Activated CD4-positive, alpha-beta T cell treated with anti-CD3 and anti-CD28 coated beads for 4 hours (primary cell): ENCODE measurements at regions not wholly inside any gene's neighbourhood (a gene's known extent, or its start where the extent isn't known, plus 50 kb on each side); places are given as distances from the start of the nearest gene placed in this dataset.
"Not testable (repeated sequence)": the region's sequence is repeated elsewhere in the genome, so short reads cannot be mapped to it uniquely, and the experiment has no call there.

Experiments used
- DNase-seq, 2 donors: peaks; one replicate each; pipeline ENCODE4 v3.0.0-alpha.2; 2020

GRCh38 chr3:83251490-83251889 lies 1490.0 kb upstream of the GBE1 start:
- DNase-seq, result no peak

GRCh38 chr3:83250613-83251012 lies 1489.2 kb upstream of the GBE1 start:
- DNase-seq, result no peak

GRCh38 chr3:83248454-83248853 lies 1487.0 kb upstream of the GBE1 start:
- DNase-seq, result no peak

- DNase-seq, result no peak
Measured at GRCh38 chr3:83235180-83235814, 1473.9 kb upstream of the GBE1 start.

- no peak for DNase-seq
Measured at GRCh38 chr3:83233715-83234114, 1472.3 kb upstream of the GBE1 start.

GRCh38 chr3:83230841-83231240 lies 1469.4 kb upstream of the GBE1 start:
- DNase-seq, result no peak

GRCh38 chr3:83230376-83230775 lies 1468.9 kb upstream of the GBE1 start:
- no peak for DNase-seq

GRCh38 chr3:83226751-83227150 lies 1465.3 kb upstream of the GBE1 start:
- no peak for DNase-seq

DNA sequence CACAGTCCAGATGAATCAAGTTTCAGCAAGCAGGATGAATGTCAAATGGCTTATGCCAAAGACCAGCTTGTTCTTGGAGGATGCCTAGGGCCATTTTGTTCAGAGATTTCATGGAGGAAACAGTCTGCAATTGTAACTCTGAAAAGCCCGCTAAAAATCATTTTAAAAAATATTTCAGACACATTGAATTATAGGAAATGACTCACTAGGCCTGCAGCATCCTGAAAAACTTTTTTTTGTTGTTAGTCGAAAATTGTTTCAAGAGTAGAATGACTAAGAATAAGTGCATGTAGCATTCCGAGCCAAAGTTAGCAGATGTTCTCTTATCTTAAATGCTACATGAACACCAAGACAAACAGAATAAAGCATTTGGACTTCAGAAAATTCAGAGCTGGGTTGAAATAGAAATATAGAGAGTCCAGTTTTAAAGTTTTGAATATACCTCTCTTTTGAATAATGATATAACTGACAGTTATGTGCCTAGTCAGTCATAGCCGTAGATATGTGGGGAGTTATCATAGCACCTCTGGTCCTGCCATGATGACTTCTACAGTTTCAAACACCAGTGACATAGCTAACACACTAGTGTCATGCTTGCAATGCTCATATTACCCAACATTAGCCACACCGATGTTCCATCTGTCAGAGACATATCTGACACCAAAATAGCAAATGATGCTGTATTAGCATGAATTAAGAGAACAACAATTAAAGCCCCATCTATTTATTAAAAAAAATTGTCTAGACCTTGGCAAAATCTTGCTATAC lies 1462.8 kb upstream of the GBE1 start:
- DNase-seq, result no peak

GRCh38 chr3:83218383-83219200 lies 1457.1 kb upstream of the GBE1 start:
- DNase-seq, result no peak

DNA sequence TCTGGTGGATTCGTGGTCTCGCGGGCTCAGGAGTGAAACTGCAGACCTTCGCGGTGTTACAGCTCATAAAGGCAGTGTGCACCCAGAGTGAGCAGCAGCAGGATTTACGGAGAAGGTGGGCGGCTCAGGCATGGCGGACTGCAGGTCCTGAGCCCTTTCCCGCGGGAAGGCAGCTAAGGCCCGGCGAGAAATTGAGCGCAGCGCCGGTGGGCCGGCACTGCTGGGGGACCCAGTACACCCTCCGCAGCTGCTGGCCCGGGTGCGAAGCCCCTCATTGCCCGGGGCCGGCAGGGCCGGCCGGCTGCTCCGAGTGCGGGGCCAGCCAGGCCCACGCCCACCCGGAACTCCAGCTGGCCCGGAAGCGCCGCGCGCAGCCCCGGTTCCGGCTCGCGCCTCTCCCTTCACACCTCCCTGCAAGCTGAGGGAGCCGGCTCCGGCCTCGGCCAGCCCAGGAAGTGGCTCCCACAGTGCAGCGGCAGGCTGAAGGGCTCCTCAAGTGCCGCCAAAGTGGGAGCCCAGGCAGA lies 1456.2 kb upstream of the GBE1 start:
- DNase-seq, result not testable (repeated sequence)

DNA sequence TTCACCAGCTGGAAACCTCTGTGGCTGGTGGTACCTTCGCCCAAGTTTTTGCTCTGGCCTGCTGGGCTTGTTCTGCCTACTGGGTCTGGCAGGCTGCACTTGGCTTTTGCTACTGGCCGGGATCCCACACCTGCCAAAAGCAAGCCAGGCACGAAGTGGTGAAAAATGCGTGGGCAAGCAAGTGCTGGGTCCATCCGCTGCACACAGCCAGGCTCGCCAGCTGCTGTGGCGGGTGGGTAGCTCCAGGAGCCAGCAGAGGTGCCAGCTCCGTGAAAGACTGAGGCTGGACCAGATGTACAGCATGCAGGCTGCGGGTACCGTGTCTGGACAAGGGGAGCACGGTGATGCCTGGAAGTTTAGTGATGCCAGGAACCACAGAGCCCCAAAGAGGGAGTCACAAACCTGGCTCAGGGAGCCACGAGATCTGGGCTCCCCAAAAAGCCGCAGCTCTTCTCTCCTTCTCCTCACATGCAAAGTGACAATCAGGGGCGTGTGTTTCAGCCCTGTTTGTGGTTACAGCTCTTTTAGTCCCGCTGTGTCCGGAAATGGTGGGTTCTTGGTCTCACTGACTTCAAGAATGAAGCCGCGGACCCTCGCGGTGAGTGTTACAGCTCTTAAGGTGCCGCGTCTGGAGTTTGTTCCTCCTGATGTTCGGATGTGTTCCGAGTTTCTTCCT lies 1455.6 kb upstream of the GBE1 start:
- no peak for DNase-seq

GRCh38 chr3:83195243-83195642 lies 1433.8 kb upstream of the GBE1 start:
- no peak for DNase-seq

GRCh38 chr3:83193526-83193925 lies 1432.1 kb upstream of the GBE1 start:
- no peak for DNase-seq

DNA sequence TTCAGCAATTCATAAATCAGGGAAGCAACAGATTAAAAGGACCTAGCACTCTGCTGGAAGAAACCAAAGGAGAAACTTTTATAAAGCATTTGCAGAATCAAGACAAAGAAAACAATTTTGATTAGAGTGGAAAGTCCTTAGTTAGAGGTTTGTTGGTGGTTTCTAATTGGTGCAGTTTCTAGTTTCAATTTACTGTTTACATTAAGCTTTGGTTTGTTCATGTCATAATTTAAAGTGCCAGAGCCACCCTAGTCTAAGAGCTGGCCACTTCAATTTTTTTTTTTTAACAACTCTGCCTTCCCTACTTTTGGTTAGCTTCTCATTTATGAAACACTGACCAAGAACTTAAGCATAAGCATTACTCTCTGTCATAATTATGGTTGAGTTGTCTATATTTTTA lies 1428.2 kb upstream of the GBE1 start:
- DNase-seq, result no peak

GRCh38 chr3:83169473-83169872 lies 1408.0 kb upstream of the GBE1 start:
- DNase-seq, result no peak

GRCh38 chr3:83150896-83151295 lies 1389.5 kb upstream of the GBE1 start:
- no peak for DNase-seq

- DNase-seq, result no peak
Measured at GRCh38 chr3:83140983-83141382, 1379.5 kb upstream of the GBE1 start.

GRCh38 chr3:83131236-83131635 lies 1369.8 kb upstream of the GBE1 start:
- DNase-seq, result no peak

DNA sequence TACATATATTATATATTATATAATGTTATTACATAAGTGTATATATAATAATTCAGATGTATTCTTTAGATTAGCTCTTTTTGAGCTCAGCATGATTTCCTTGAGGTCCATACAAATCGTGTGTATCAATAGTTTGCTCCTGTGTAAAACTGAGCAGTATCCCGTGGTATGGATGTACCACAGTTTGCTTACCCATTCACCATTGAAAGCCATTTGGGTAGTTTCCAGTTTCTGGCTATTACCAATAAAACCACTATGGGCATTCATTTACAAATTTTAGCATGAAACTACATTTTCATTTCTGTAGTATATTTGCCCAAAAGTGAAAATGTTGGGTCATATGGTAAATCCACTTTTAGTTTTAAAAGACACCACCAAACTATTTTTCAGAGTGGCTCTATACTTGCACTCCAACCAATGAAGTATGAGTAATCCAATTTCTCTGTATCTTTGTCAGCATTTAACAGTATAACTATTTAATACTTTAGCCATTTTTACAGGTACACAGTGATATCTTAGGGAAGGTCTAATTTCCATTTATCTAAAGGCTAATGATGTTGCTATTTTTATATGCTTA lies 1361.4 kb upstream of the GBE1 start:
- DNase-seq, result no peak

DNA sequence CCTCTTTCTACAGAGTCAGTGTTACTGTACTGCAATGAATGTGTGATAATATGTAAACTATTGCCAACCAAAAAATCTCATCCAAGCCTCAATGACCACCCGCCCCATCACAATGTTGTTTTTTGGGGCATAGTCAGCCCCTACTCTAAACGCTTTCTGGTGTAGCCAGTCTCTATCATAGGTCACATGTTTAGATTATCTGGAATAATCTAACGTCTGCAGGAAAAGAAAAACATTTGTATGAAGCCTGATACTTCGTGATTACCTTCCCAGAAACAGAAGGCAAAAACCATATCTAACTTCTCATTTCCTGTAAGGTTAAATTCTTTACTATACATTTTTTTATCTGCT lies 1331.8 kb upstream of the GBE1 start:
- no peak for DNase-seq

- DNase-seq, result no peak
Measured at GRCh38 chr3:83092521-83093221, 1331.2 kb upstream of the GBE1 start.
